PC-9 (cell line): ENCODE measurements at regions not wholly inside any gene's neighbourhood (a gene's known extent, or its start where the extent isn't known, plus 50 kb on each side); places are given as distances from the start of the nearest gene placed in this dataset.

Source experiments
- CTCF ChIP-seq: fragments of 200-600 bp; sonication (generic); conservative IDR thresholded peaks from 2 replicates; pipeline ENCODE4 v1.6.1; 2017; ENCODE audit warnings: mixed run types, antibody characterized with exemption, mild to moderate bottlenecking, moderate library complexity
- EZH2 ChIP-seq: fragments of 200-600 bp; sonication (generic); IDR thresholded peaks from 2 replicates; pipeline ENCODE4 v1.8.0; 2017; ENCODE audit warnings: antibody characterized with exemption, low read depth

- no peak for TF ChIP-seq CTCF
- no peak for TF ChIP-seq EZH2
Measured at GRCh38 chr6:21842875-21843645, 249.5 kb downstream of the SOX4 start.
